Epithelial cell of esophagus (primary cell): ENCODE measurements at regions not wholly inside any gene's neighbourhood (a gene's known extent, or its start where the extent isn't known, plus 50 kb on each side); places are given as distances from the start of the nearest gene placed in this dataset.

Experiments
- DNase-seq: peaks from one replicate; pipeline ENCODE4 v3.0.0; 2010; ENCODE audit warnings: low read depth
- H3K4me3 ChIP-seq: 2 replicates; pipeline ENCODE4 v1.5.1; 2011; ENCODE audit warnings: mild to moderate bottlenecking, low read length, control low read depth
- CTCF ChIP-seq: IDR thresholded peaks from 2 replicates; pipeline ENCODE4 v1.5.1; 2011; ENCODE audit warnings: low read depth, mild to moderate bottlenecking, low read length, control low read depth, inconsistent platforms; ENCODE audit not compliant: insufficient read depth; ENCODE audit errors: missing control alignments

- no peak for TF ChIP-seq CTCF
- peak; percentile 61 for DNase-seq
Observed at GRCh38 chr6:119594907-119595306, 245.3 kb upstream of the MAN1A1 start.

GRCh38 chr6:119591235-119591634 is 241.7 kb upstream of the MAN1A1 start:
- H3K4me3 ChIP-seq, result no peak overlapping the region
- no peak for TF ChIP-seq CTCF
- no peak for DNase-seq

More at GRCh38 chr6:119594907-119595306, 245.3 kb upstream of the MAN1A1 start:
- no peak overlapping the region for H3K4me3 ChIP-seq

- no peak for DNase-seq
- no peak overlapping the region for H3K4me3 ChIP-seq
- no peak for TF ChIP-seq CTCF
Observed at GRCh38 chr6:119590066-119590465, 240.5 kb upstream of the MAN1A1 start.

GRCh38 chr6:119587537-119587936 is 238.0 kb upstream of the MAN1A1 start:
- DNase-seq, result peak; percentile 74
- H3K4me3 ChIP-seq, result no peak overlapping the region
- no peak for TF ChIP-seq CTCF

- no peak overlapping the region for H3K4me3 ChIP-seq
- no peak for DNase-seq
- no peak for TF ChIP-seq CTCF
Observed at GRCh38 chr6:119586250-119586882, 236.8 kb upstream of the MAN1A1 start.

GRCh38 chr6:119584088-119584487 is 234.5 kb upstream of the MAN1A1 start:
- no peak for DNase-seq
- TF ChIP-seq CTCF, result no peak
- H3K4me3 ChIP-seq, result no peak overlapping the region

GRCh38 chr6:119581220-119581619 is 231.7 kb upstream of the MAN1A1 start:
- no peak for DNase-seq
- no peak for TF ChIP-seq CTCF
- H3K4me3 ChIP-seq, result no peak overlapping the region
